HG03469 (cell line): ENCODE measurements at regions not wholly inside any gene's neighbourhood (a gene's known extent, or its start where the extent isn't known, plus 50 kb on each side); places are given as distances from the start of the nearest gene placed in this dataset.

Experiments used
- ATAC-seq: cut with Tn5 transposase; IDR thresholded peaks from one replicate; pipeline ENCODE4 v1.9.1; 2021; ENCODE audit warnings: mild to moderate bottlenecking, moderate library complexity, moderate number of reproducible peaks; ENCODE audit not compliant: unreplicated experiment

- no peak for ATAC-seq
Measured at GRCh38 chr2:204313256-204313655, 232.0 kb upstream of the PARD3B start.

- ATAC-seq: no peak
Measured at GRCh38 chr2:204315236-204315662, 230.0 kb upstream of the PARD3B start.

GRCh38 chr2:204317640-204318039 is 227.6 kb upstream of the PARD3B start:
- no peak for ATAC-seq

GRCh38 chr2:204321027-204321800 is 224.1 kb upstream of the PARD3B start:
- no peak for ATAC-seq

GRCh38 chr2:204321910-204322751 is 223.1 kb upstream of the PARD3B start:
- no peak for ATAC-seq

GRCh38 chr2:204325468-204325867 is 219.8 kb upstream of the PARD3B start:
- ATAC-seq: no peak

GRCh38 chr2:204328373-204328772 is 216.9 kb upstream of the PARD3B start:
- ATAC-seq: no peak

- no peak for ATAC-seq
Measured at GRCh38 chr2:204329016-204329415, 216.3 kb upstream of the PARD3B start.

- no peak for ATAC-seq
Measured at GRCh38 chr2:204329532-204329931, 215.7 kb upstream of the PARD3B start.

GRCh38 chr2:204331180-204331579 is 214.1 kb upstream of the PARD3B start:
- no peak for ATAC-seq

- ATAC-seq: no peak
Measured at GRCh38 chr2:204331988-204332387, 213.3 kb upstream of the PARD3B start.

GRCh38 chr2:204332706-204333105 is 212.6 kb upstream of the PARD3B start:
- no peak for ATAC-seq

- ATAC-seq: no peak
Measured at GRCh38 chr2:204333861-204334260, 211.4 kb upstream of the PARD3B start.

GRCh38 chr2:204335451-204336058 is 209.7 kb upstream of the PARD3B start:
- ATAC-seq: no peak

- ATAC-seq: no peak
Measured at GRCh38 chr2:204336153-204336744, 209.0 kb upstream of the PARD3B start.

- ATAC-seq: no peak
Measured at GRCh38 chr2:204337638-204338037, 207.6 kb upstream of the PARD3B start.

- no peak for ATAC-seq
Measured at GRCh38 chr2:204339212-204339715, 206.0 kb upstream of the PARD3B start.

- ATAC-seq: no peak
Measured at GRCh38 chr2:204340511-204340910, 204.8 kb upstream of the PARD3B start.

- ATAC-seq: no peak
Measured at GRCh38 chr2:204341887-204342276, 203.4 kb upstream of the PARD3B start.

- ATAC-seq: no peak
Measured at GRCh38 chr2:204343685-204344084, 201.6 kb upstream of the PARD3B start.

GRCh38 chr2:204344119-204344518 is 201.2 kb upstream of the PARD3B start:
- ATAC-seq: no peak
